ENCODE measurements at regions not wholly inside any gene's neighbourhood (a gene's known extent, or its start where the extent isn't known, plus 50 kb on each side); places are given as distances from the start of the nearest gene placed in this dataset.

DNA sequence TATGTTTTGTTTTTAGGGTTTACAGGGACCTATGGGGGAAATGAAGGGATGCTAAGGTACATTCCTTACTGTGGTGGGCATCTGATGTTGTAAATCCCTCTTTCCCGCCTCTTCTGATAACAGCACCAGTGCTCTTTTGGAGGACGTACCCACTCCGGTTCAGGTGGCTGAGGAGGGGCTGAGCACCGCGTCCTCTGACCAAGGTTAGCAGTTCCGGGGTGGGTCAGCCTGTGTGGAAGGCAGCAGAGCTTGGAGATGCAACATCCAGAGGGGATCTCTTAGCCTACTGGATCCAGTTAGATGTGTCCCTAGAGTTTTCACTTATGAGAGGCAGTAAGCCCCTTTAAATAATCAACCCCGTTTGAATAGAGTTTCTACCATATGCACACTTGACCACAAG, 135.3 kb upstream of the KCNG1 start:
- TF ChIP-seq, protein P1, sequence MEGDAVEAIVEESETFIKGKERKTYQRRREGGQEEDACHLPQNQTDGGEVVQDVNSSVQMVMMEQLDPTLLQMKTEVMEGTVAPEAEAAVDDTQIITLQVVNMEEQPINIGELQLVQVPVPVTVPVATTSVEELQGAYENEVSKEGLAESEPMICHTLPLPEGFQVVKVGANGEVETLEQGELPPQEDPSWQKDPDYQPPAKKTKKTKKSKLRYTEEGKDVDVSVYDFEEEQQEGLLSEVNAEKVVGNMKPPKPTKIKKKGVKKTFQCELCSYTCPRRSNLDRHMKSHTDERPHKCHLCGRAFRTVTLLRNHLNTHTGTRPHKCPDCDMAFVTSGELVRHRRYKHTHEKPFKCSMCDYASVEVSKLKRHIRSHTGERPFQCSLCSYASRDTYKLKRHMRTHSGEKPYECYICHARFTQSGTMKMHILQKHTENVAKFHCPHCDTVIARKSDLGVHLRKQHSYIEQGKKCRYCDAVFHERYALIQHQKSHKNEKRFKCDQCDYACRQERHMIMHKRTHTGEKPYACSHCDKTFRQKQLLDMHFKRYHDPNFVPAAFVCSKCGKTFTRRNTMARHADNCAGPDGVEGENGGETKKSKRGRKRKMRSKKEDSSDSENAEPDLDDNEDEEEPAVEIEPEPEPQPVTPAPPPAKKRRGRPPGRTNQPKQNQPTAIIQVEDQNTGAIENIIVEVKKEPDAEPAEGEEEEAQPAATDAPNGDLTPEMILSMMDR (conservative IDR thresholded peaks at IDR 0.05) = no peak
- no peak for TF ChIP-seq ZFX (IDR thresholded peaks at IDR 0.05)

Measured in C4-2B (cell line).